Ovary (tissue), 3 donors: ENCODE measurements at regions not wholly inside any gene's neighbourhood (a gene's known extent, or its start where the extent isn't known, plus 50 kb on each side); places are given as distances from the start of the nearest gene placed in this dataset.
"Not testable (repeated sequence)": the region's sequence is repeated elsewhere in the genome, so short reads cannot be mapped to it uniquely, and the experiment has no call there.

ENCODE experiments used
- EP300 ChIP-seq: sonication (generic); formaldehyde crosslinking; IDR thresholded peaks from one replicate; pipeline ENCODE4 v1.6.1; 2017; ENCODE audit warnings: antibody characterized with exemption
- POLR2A ChIP-seq: fragments of 450-650 bp; IDR thresholded peaks from one replicate; pipeline ENCODE4 v1.6.1; 2017; ENCODE audit warnings: antibody characterized with exemption, mild to moderate bottlenecking, moderate library complexity
- TF ChIP-seq, protein P1 (sequence below), 3 donors: fragments of 450-650 bp in 2 of 3; fragments of 200-600 bp in 1 of 3; IDR thresholded peaks; one replicate each; pipeline versions ENCODE4 v1.5.1 to v1.8.0; 2016 to 2022; ENCODE audit warnings: antibody characterized with exemption in 3 of 3, mild to moderate bottlenecking in 1 of 3
- donor health status: DM: no; HTN: no; CAD: no.

DNA sequence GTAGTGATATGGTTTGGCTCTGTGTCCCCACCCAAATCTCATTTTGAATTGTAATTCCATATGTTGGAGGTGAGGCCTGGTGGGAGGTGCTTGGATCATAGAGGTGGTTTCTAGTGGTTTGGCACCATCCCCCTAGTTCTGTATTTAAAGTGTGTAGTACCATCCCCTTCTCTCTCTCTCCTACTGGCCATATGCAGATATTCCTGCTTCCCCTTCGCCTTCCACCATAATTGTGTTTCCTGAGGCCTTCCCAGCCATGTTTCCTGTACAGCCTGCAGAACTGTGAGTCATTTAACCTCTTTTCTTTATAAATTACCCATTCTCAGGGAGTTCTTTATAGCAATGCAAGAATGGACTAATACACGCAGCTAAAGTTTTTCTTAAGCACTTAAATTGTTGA lies 340.0 kb downstream of the ANAPC1 start:
- not testable (repeated sequence) for TF ChIP-seq EP300, POLR2A
- TF ChIP-seq, protein P1, sequence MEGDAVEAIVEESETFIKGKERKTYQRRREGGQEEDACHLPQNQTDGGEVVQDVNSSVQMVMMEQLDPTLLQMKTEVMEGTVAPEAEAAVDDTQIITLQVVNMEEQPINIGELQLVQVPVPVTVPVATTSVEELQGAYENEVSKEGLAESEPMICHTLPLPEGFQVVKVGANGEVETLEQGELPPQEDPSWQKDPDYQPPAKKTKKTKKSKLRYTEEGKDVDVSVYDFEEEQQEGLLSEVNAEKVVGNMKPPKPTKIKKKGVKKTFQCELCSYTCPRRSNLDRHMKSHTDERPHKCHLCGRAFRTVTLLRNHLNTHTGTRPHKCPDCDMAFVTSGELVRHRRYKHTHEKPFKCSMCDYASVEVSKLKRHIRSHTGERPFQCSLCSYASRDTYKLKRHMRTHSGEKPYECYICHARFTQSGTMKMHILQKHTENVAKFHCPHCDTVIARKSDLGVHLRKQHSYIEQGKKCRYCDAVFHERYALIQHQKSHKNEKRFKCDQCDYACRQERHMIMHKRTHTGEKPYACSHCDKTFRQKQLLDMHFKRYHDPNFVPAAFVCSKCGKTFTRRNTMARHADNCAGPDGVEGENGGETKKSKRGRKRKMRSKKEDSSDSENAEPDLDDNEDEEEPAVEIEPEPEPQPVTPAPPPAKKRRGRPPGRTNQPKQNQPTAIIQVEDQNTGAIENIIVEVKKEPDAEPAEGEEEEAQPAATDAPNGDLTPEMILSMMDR (IDR thresholded peaks at IDR 0.05), result not testable (repeated sequence)
